GM13976 (cell line): ENCODE measurements at regions not wholly inside any gene's neighbourhood (a gene's known extent, or its start where the extent isn't known, plus 50 kb on each side); places are given as distances from the start of the nearest gene placed in this dataset.

Source experiments
- DNase-seq: peaks from one replicate; pipeline ENCODE4 v3.0.0; 2012; ENCODE audit warnings: low spot score
- CTCF ChIP-seq: IDR thresholded peaks from 2 replicates; pipeline ENCODE4 v1.5.1; 2012; ENCODE audit warnings: borderline replicate concordance, mild to moderate bottlenecking; ENCODE audit not compliant: insufficient read depth; ENCODE audit errors: extremely low read depth, missing control alignments, control extremely low read depth
- in situ Hi-C: fragments of 300-500 bp; cut with MboI; formaldehyde crosslinking; loops from one replicate; pipeline ENCODE4 v1.12.0; 2022; ENCODE audit warnings: low sequenced_read_pairs, mixed read lengths, inconsistent platforms; ENCODE audit not compliant: unreplicated experiment

GRCh38 chr6:1063671-1064355, 248.1 kb upstream of the FOXQ1 start:
- in situ Hi-C loops, result no loop called here
- TF ChIP-seq CTCF, result no peak
- DNase-seq, result no peak

GRCh38 chr6:1062786-1063545, 248.9 kb upstream of the FOXQ1 start:
- peak; percentile 12 for TF ChIP-seq CTCF
- in situ Hi-C loops, result no loop called here
- DNase-seq, result no peak

GRCh38 chr6:1059596-1059995, 252.3 kb upstream of the FOXQ1 start:
- no peak for TF ChIP-seq CTCF
- in situ Hi-C loops, result no loop called here
- no peak for DNase-seq

GRCh38 chr6:1057490-1058135, 254.3 kb upstream of the FOXQ1 start:
- no peak for TF ChIP-seq CTCF
- in situ Hi-C loops, result no loop called here
- DNase-seq, result no peak

GRCh38 chr6:1055015-1055921, 256.6 kb upstream of the FOXQ1 start:
- in situ Hi-C loops, result no loop called here
- no peak for TF ChIP-seq CTCF
- no peak for DNase-seq

GRCh38 chr6:1054653-1055014, 257.3 kb upstream of the FOXQ1 start:
- in situ Hi-C loops, result no loop called here
- no peak for DNase-seq
- TF ChIP-seq CTCF, result no peak
